A673 (cell line): ENCODE measurements at regions not wholly inside any gene's neighbourhood (a gene's known extent, or its start where the extent isn't known, plus 50 kb on each side); places are given as distances from the start of the nearest gene placed in this dataset.

Source experiments
- BruUV-seq: library from RNA; stranded (reverse); fragments of 400-500 nt; replicated peaks from 2 replicates; lab custom pipeline; 2021; lab: Mats Ljungman, UMichigan
- CTCF ChIA-PET: fragments of 300-600 bp; sonication (Branson Sonifier 250); formaldehyde crosslinking; loops from one replicate; lab custom pipeline; 2022; ENCODE audit warnings: antibody characterized with exemption; lab: Charles Lee
- POLR2A ChIA-PET: fragments of 300-600 bp; sonication (Branson Sonifier 250); formaldehyde crosslinking; loops from one replicate; lab custom pipeline; 2022; ENCODE audit warnings: antibody characterized with exemption; ENCODE audit not compliant: low non-redundant PET; lab: Charles Lee
- DNase-seq: peaks from one replicate; pipeline ENCODE4 v3.0.0-alpha.2; 2015; ENCODE audit warnings: low spot score
- H3K27ac ChIP-seq: fragments of 200-600 bp; sonication (generic); 2 replicates; pipeline ENCODE4 v1.5.1; 2016; ENCODE audit warnings: mixed run types, low read depth, mild to moderate bottlenecking, mixed read lengths, antibody characterized with exemption, low read length; ENCODE audit not compliant: poor library complexity, severe bottlenecking
- H3K27me3 ChIP-seq: fragments of 200-600 bp; sonication (generic); replicated peaks from 2 replicates; pipeline ENCODE4 v1.6.1; 2017; ENCODE audit warnings: mixed run types, low read depth, mild to moderate bottlenecking, mixed read lengths, antibody characterized with exemption, low read length; ENCODE audit not compliant: insufficient read depth, poor library complexity
- H3K36me3 ChIP-seq: fragments of 200-600 bp; sonication (generic); 2 replicates; pipeline ENCODE4 v1.6.1; 2016; ENCODE audit warnings: mixed run types, mild to moderate bottlenecking, mixed read lengths, antibody characterized with exemption, low read length; ENCODE audit not compliant: insufficient read depth, poor library complexity, severe bottlenecking
- H3K4me1 ChIP-seq: fragments of 200-600 bp; sonication (generic); 2 replicates; pipeline ENCODE4 v1.6.1; 2017; ENCODE audit warnings: mixed run types, mild to moderate bottlenecking, mixed read lengths, antibody characterized with exemption, low read length; ENCODE audit not compliant: insufficient read depth, poor library complexity, severe bottlenecking
- H3K4me3 ChIP-seq: fragments of 200-600 bp; sonication (generic); 2 replicates; pipeline ENCODE4 v1.5.1; 2016; ENCODE audit warnings: low read depth, mixed run types, mild to moderate bottlenecking, mixed read lengths, low read length; ENCODE audit not compliant: poor library complexity, severe bottlenecking
- H3K9me3 ChIP-seq: fragments of 200-600 bp; sonication (generic); 2 replicates; pipeline ENCODE4 v1.6.1; 2016; ENCODE audit warnings: mixed run types, low read depth, mild to moderate bottlenecking, mixed read lengths, antibody characterized with exemption, low read length; ENCODE audit not compliant: poor library complexity, severe bottlenecking
- EZH2 ChIP-seq: fragments of 200-600 bp; sonication (generic); IDR thresholded peaks from 2 replicates; pipeline ENCODE4 v1.6.1; 2017; ENCODE audit warnings: borderline replicate concordance, low read depth, mild to moderate bottlenecking, mixed read lengths, antibody characterized with exemption, low read length; ENCODE audit not compliant: poor library complexity, severe bottlenecking
- intact Hi-C: fragments of 100-400 bp; cut with micrococcal nuclease; formaldehyde crosslinking; loops from one replicate; pipeline ENCODE4 v1.10.0; 2022; ENCODE audit not compliant: unreplicated experiment
- TF ChIP-seq, protein P1 (sequence below): fragments of 300-800, 200-600 bp; sonication (generic); conservative IDR thresholded peaks from 2 replicates; pipeline ENCODE4 v1.5.1; 2017; ENCODE audit warnings: low read depth, mild to moderate bottlenecking, antibody characterized with exemption, low read length, moderate library complexity, mixed read lengths

DNA sequence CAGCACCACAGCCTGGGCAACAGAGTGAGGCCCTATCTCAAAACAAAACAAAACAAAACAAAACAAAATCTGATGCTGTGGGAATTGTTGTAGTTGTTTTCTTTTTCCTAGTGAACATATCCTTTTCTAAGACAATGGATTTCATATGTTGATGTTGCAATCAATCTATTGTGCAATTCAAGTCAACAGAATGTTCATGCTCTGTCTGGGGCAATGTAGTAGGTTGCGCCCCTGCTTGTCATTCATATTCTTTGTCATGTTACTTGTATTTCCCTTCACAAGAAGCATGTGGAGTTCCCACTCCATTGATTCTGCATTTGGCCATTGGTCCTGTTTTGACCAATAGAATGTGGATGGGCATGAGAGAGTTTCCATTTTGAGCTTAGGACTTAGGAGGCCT lies 223.9 kb downstream of the DUSP10 start:
- no peak for TF ChIP-seq EZH2
- TF ChIP-seq, protein P1, sequence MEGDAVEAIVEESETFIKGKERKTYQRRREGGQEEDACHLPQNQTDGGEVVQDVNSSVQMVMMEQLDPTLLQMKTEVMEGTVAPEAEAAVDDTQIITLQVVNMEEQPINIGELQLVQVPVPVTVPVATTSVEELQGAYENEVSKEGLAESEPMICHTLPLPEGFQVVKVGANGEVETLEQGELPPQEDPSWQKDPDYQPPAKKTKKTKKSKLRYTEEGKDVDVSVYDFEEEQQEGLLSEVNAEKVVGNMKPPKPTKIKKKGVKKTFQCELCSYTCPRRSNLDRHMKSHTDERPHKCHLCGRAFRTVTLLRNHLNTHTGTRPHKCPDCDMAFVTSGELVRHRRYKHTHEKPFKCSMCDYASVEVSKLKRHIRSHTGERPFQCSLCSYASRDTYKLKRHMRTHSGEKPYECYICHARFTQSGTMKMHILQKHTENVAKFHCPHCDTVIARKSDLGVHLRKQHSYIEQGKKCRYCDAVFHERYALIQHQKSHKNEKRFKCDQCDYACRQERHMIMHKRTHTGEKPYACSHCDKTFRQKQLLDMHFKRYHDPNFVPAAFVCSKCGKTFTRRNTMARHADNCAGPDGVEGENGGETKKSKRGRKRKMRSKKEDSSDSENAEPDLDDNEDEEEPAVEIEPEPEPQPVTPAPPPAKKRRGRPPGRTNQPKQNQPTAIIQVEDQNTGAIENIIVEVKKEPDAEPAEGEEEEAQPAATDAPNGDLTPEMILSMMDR: no peak
- no peak overlapping the region for H3K4me3 ChIP-seq
- no peaks in the 10 kb centered on the region for H3K4me1 ChIP-seq
- no peaks in the 10 kb centered on the region for H3K27me3 ChIP-seq
- DNase-seq: no peak
- no TSS peak for BruUV-seq
- no peaks in the 10 kb centered on the region for H3K36me3 ChIP-seq
- no peaks in the 10 kb centered on the region for H3K9me3 ChIP-seq
- no peak overlapping the region for H3K27ac ChIP-seq
- ChIA-PET CTCF (no interaction called here), POLR2A (no interaction called here)
- intact Hi-C loops: no loop called here

DNA sequence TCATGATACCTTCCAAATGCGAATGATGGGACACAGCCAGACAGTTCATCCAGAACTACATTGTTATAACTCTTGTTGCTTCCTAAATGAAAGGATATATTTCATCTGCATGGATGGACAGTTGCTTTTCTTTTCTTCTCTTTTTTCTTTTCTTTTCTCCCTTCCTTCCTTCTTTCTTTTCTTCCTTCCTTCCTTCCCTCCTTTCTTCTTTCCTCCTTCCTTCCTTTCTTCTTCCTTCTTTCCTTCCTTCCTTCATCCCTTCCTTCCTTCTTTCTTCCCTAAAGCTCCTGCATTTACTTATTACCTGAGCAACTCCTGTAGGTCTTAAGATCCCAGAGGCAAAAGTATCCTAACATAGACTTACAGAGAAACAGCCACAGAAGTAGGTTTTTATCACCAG lies 221.6 kb downstream of the DUSP10 start:
- no peaks in the 10 kb centered on the region for H3K36me3 ChIP-seq
- ChIA-PET CTCF (no interaction called here), POLR2A (no interaction called here)
- intact Hi-C loops: no loop called here
- TF ChIP-seq, protein P1: no peak
- no peak for TF ChIP-seq EZH2
- no peak for DNase-seq
- H3K4me3 ChIP-seq: no peak overlapping the region
- H3K9me3 ChIP-seq: no peaks in the 10 kb centered on the region
- no peaks in the 10 kb centered on the region for H3K27me3 ChIP-seq
- H3K27ac ChIP-seq: no peak overlapping the region
- no TSS peak for BruUV-seq
- no peaks in the 10 kb centered on the region for H3K4me1 ChIP-seq

DNA sequence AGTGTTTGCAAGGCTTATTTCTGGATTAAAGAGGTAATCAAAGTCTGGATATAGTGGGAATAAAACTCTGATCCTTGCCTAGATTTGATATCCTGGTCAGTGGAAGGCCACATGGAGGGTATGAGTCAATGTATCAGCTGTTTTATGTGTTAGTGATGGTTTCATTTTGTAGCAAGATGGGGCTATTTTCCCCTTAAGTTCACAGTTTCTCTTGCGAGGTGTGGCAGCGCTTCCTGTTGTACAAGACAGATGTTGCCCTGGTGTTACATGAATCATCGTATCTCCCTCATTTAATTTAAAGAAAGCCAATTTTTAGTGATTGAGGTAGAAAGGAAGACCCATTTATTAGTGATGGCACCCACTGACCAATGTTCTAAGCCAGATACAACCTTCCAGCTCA lies 220.2 kb downstream of the DUSP10 start:
- TF ChIP-seq, protein P1: no peak
- TF ChIP-seq EZH2: no peak
- no TSS peak for BruUV-seq
- Histone ChIP-seq H3K27ac (no peak overlapping the region), H3K9me3 (no peaks in the 10 kb centered on the region), H3K36me3 (no peaks in the 10 kb centered on the region), H3K27me3 (no peaks in the 10 kb centered on the region), H3K4me3 (no peak overlapping the region), H3K4me1 (no peaks in the 10 kb centered on the region)
- CTCF ChIA-PET: no interaction called here
- POLR2A ChIA-PET: no interaction called here
- intact Hi-C loops: no loop called here
- DNase-seq: no peak
